Endothelial cell of umbilical vein (primary cell): ENCODE measurements at regions not wholly inside any gene's neighbourhood (a gene's known extent, or its start where the extent isn't known, plus 50 kb on each side); places are given as distances from the start of the nearest gene placed in this dataset.
"Not testable (repeated sequence)": the region's sequence is repeated elsewhere in the genome, so short reads cannot be mapped to it uniquely, and the experiment has no call there.

Experiments used
- BruUV-seq: library from RNA; stranded (reverse); fragments of 400-500 nt; replicated peaks from 2 replicates; lab custom pipeline; 2021; lab: Mats Ljungman, UMichigan
- CTCF ChIA-PET: fragments of 300-600, 350-600 bp; sonication (Branson Sonifier 250); formaldehyde crosslinking; loops from one replicate; lab custom pipeline; 2021; ENCODE audit warnings: antibody characterized with exemption, inconsistent platforms; lab: Charles Lee
- POLR2A ChIA-PET: fragments of 300-600, 350-600 bp; sonication (Branson Sonifier 250); formaldehyde crosslinking; loops from one replicate; lab custom pipeline; 2021; ENCODE audit warnings: antibody characterized with exemption, inconsistent platforms; lab: Charles Lee
- DNase-seq: peaks from one replicate; pipeline ENCODE4 v3.0.0-alpha.2; 2011; ENCODE audit warnings: low read depth, low spot score
- FAIRE-seq: peaks from 2 replicates; lab custom pipeline; 2011; peaks lifted over from hg19 to GRCh38; lab: Jason Lieb, UNC
- H2AFZ ChIP-seq: 2 replicates; pipeline ENCODE4 v1.6.0; 2012; ENCODE audit warnings: low read depth, low read length, control low read depth, inconsistent platforms
- H3K27ac ChIP-seq: 2 replicates; pipeline ENCODE4 v1.5.1; 2011; ENCODE audit warnings: low read depth, mild to moderate bottlenecking, control low read depth, low read length, moderate library complexity; ENCODE audit not compliant: insufficient read depth
- H3K27me3 ChIP-seq, 2 experiments: 2 replicates each; pipeline versions ENCODE4 v1.6.0 to v1.6.1; 2011; ENCODE audit warnings: low read length in 2 of 2, mixed read lengths in 1 of 2; ENCODE audit not compliant: control insufficient read depth in 2 of 2, insufficient read depth in 2 of 2
- H3K36me3 ChIP-seq, 2 experiments: 2 replicates in 1 of 2; 3 replicates in 1 of 2; pipeline ENCODE4 v1.5.1; 2011; ENCODE audit warnings: low read length in 2 of 2, mild to moderate bottlenecking in 1 of 2, moderate library complexity in 1 of 2; ENCODE audit not compliant: control insufficient read depth in 2 of 2, insufficient read depth in 2 of 2; ENCODE audit errors: extremely low read depth in 1 of 2
- H3K4me1 ChIP-seq: 3 replicates; pipeline ENCODE4 v1.5.1; 2011; ENCODE audit warnings: mild to moderate bottlenecking, low read length; ENCODE audit not compliant: control insufficient read depth, insufficient read depth; ENCODE audit errors: extremely low read depth
- H3K4me2 ChIP-seq: 2 replicates; pipeline ENCODE4 v1.6.1; 2011; ENCODE audit warnings: low read length, control low read depth, mixed read lengths; ENCODE audit not compliant: insufficient read depth
- H3K4me3 ChIP-seq, 3 experiments: fragments of 200-600 bp in 1 of 3; sonication (generic), shearing (Covaris generic) in 1 of 3; replicated peaks in 1 of 3; 2 replicates each; pipeline ENCODE4 v1.5.1; 2011 to 2016; ENCODE audit warnings: control low read depth in 3 of 3, low read length in 3 of 3, mild to moderate bottlenecking in 2 of 3, inconsistent platforms in 1 of 3, low read depth in 1 of 3, moderate library complexity in 1 of 3; ENCODE audit not compliant: insufficient read depth in 1 of 3
- H3K79me2 ChIP-seq: 2 replicates; pipeline ENCODE4 v1.6.0; 2012; ENCODE audit warnings: low read length, inconsistent platforms; ENCODE audit not compliant: control insufficient read depth, insufficient read depth
- H3K9ac ChIP-seq: replicated peaks from 2 replicates; pipeline ENCODE3; 2011; ENCODE audit warnings: low read length, control low read depth; ENCODE audit not compliant: insufficient read depth; ENCODE audit errors: extremely low read depth
- H3K9me1 ChIP-seq: replicated peaks from 3 replicates; pipeline ENCODE4 v1.6.0; 2011; ENCODE audit warnings: mild to moderate bottlenecking, low read length; ENCODE audit not compliant: control insufficient read depth, insufficient read depth; ENCODE audit errors: extremely low read depth
- H3K9me3 ChIP-seq: replicated peaks from 2 replicates; pipeline ENCODE4 v1.5.1; 2012; ENCODE audit warnings: low read length, inconsistent platforms; ENCODE audit not compliant: control insufficient read depth, insufficient read depth
- H4K20me1 ChIP-seq: replicated peaks from 2 replicates; pipeline ENCODE3; 2011; ENCODE audit warnings: mild to moderate bottlenecking, low read length; ENCODE audit not compliant: control insufficient read depth, insufficient read depth; ENCODE audit errors: extremely low read depth
- dilution Hi-C: fragments of 300-500 bp; cut with MboI; formaldehyde crosslinking; loops from one replicate; pipeline ENCODE4 v1.15.0; 2019; ENCODE audit warnings: low sequenced_read_pairs; ENCODE audit not compliant: extremely low pct_ligation_motif_present
- intact Hi-C: fragments of 100-400 bp; cut with micrococcal nuclease; formaldehyde crosslinking; loops from one replicate; pipeline ENCODE4 v1.10.0; 2022

GRCh38 chrX:92430574-92430973 is 651.4 kb downstream of the PCDH11X start:
- DNase-seq, CTCF ChIA-PET, H3K27ac ChIP-seq, H2AFZ ChIP-seq, H3K79me2 ChIP-seq, H3K4me3 ChIP-seq, FAIRE-seq, H3K36me3 ChIP-seq, H3K9ac ChIP-seq, BruUV-seq, H4K20me1 ChIP-seq, POLR2A ChIA-PET, dilution Hi-C loops, H3K9me3 ChIP-seq, intact Hi-C loops, H3K9me1 ChIP-seq, H3K4me2 ChIP-seq, H3K27me3 ChIP-seq, H3K4me1 ChIP-seq: not testable (repeated sequence)

GRCh38 chrX:92460539-92460938 is 681.4 kb downstream of the PCDH11X start:
- H3K36me3 ChIP-seq, CTCF ChIA-PET, H3K9me3 ChIP-seq, H3K27ac ChIP-seq, H3K27me3 ChIP-seq, H3K4me2 ChIP-seq, BruUV-seq, H3K79me2 ChIP-seq, dilution Hi-C loops, DNase-seq, POLR2A ChIA-PET, H3K4me3 ChIP-seq, intact Hi-C loops, FAIRE-seq, H3K4me1 ChIP-seq, H4K20me1 ChIP-seq, H2AFZ ChIP-seq, H3K9ac ChIP-seq, H3K9me1 ChIP-seq: not testable (repeated sequence)

GRCh38 chrX:92480165-92480564 is 701.0 kb downstream of the PCDH11X start:
- H3K27ac ChIP-seq, intact Hi-C loops, H3K36me3 ChIP-seq, H3K9me3 ChIP-seq, CTCF ChIA-PET, H2AFZ ChIP-seq, BruUV-seq, H3K4me2 ChIP-seq, H3K4me1 ChIP-seq, H3K9me1 ChIP-seq, FAIRE-seq, H3K27me3 ChIP-seq, dilution Hi-C loops, H4K20me1 ChIP-seq, DNase-seq, POLR2A ChIA-PET, H3K9ac ChIP-seq, H3K4me3 ChIP-seq, H3K79me2 ChIP-seq: not testable (repeated sequence)

GRCh38 chrX:92485487-92485886 is 706.3 kb downstream of the PCDH11X start:
- H3K4me2 ChIP-seq, H3K4me1 ChIP-seq, H3K9ac ChIP-seq, H3K79me2 ChIP-seq, H3K4me3 ChIP-seq, BruUV-seq, H3K9me1 ChIP-seq, CTCF ChIA-PET, H3K27me3 ChIP-seq, H3K9me3 ChIP-seq, POLR2A ChIA-PET, H3K36me3 ChIP-seq, H4K20me1 ChIP-seq, H3K27ac ChIP-seq, H2AFZ ChIP-seq, FAIRE-seq, dilution Hi-C loops, DNase-seq, intact Hi-C loops: not testable (repeated sequence)
